ENCODE measurements at regions not wholly inside any gene's neighbourhood (a gene's known extent, or its start where the extent isn't known, plus 50 kb on each side); places are given as distances from the start of the nearest gene placed in this dataset.
A peak's percentile ranks its signal among the peaks of the same experiment; 100 is the strongest.

- DNase-seq (ENCODE audit: extremely low read depth, low read depth): no peak
- TF ChIP-seq CTCF (IDR thresholded peaks at IDR 0.05; ENCODE audit: low read depth, low read length): no peak
Observed at GRCh38 chr10:44804661-44805060, 106.5 kb upstream of the TMEM72 start.

- no peak for DNase-seq (ENCODE audit: extremely low read depth, low read depth)
- TF ChIP-seq CTCF (IDR thresholded peaks at IDR 0.05; ENCODE audit: low read depth, low read length): no peak
Observed at GRCh38 chr10:44805466-44806210, 105.5 kb upstream of the TMEM72 start.

- TF ChIP-seq CTCF (IDR thresholded peaks at IDR 0.05; ENCODE audit: low read depth, low read length): no peak
- DNase-seq (ENCODE audit: extremely low read depth, low read depth): peak; percentile 12
Observed at GRCh38 chr10:44806950-44807349, 104.2 kb upstream of the TMEM72 start.

GRCh38 chr10:44807451-44807850 is 103.7 kb upstream of the TMEM72 start:
- no peak for DNase-seq (ENCODE audit: extremely low read depth, low read depth)
- no peak for TF ChIP-seq CTCF (IDR thresholded peaks at IDR 0.05; ENCODE audit: low read depth, low read length)

GRCh38 chr10:44809647-44810046 is 101.5 kb upstream of the TMEM72 start:
- peak; percentile 43 for TF ChIP-seq CTCF (IDR thresholded peaks at IDR 0.05; ENCODE audit: low read depth, low read length)
- no peak for DNase-seq (ENCODE audit: extremely low read depth, low read depth)

GRCh38 chr10:44811072-44811471 is 100.1 kb upstream of the TMEM72 start:
- no peak for DNase-seq (ENCODE audit: extremely low read depth, low read depth)
- no peak for TF ChIP-seq CTCF (IDR thresholded peaks at IDR 0.05; ENCODE audit: low read depth, low read length)

GRCh38 chr10:44813201-44813600 is 97.9 kb upstream of the TMEM72 start:
- DNase-seq (ENCODE audit: extremely low read depth, low read depth): no peak
- no peak for TF ChIP-seq CTCF (IDR thresholded peaks at IDR 0.05; ENCODE audit: low read depth, low read length)
